Suprapubic skin (tissue), 3 donors: ENCODE measurements at regions not wholly inside any gene's neighbourhood (a gene's known extent, or its start where the extent isn't known, plus 50 kb on each side); places are given as distances from the start of the nearest gene placed in this dataset.

Experiments
- EP300 ChIP-seq: sonication (generic); formaldehyde crosslinking; IDR thresholded peaks from one replicate; pipeline ENCODE4 v1.6.1; 2017; ENCODE audit warnings: antibody characterized with exemption
- POLR2A ChIP-seq, 2 donors: fragments of 450-650 bp; IDR thresholded peaks; one replicate each; pipeline ENCODE4 v1.6.1; 2017; ENCODE audit warnings: antibody characterized with exemption in 2 of 2, mild to moderate bottlenecking in 2 of 2, moderate library complexity in 2 of 2
- TF ChIP-seq, protein P1 (sequence below), 2 donors: fragments of 200-600 bp in 1 of 2; fragments of 450-650 bp in 1 of 2; sonication (generic) in 1 of 2; IDR thresholded peaks; one replicate each; pipeline ENCODE4 v1.5.1; 2016 to 2019; ENCODE audit warnings: antibody characterized with exemption in 2 of 2, mild to moderate bottlenecking in 1 of 2, moderate library complexity in 1 of 2

DNA sequence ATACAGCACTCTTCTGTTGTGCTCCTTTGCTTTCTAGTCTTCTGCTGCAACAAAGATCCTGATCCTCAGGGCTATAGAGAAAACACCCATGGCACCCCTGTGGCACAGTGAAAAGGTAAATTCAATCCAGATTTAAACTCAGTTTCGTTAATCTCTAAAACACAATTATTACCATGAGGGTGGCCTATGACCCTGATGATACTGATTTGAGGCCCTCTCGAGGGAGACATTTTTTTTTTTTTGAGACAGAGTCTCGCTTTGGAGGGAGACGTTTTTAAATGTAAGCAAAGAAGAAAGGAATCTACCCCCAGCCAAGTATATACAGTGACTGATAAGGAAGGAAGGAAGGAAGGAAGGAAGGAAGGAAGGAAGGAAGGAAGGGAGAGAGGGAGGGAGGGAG is 967.8 kb upstream of the DIAPH2 start:
- no peak for TF ChIP-seq POLR2A (IDR thresholded peaks at IDR 0.05)
- TF ChIP-seq, protein P1, sequence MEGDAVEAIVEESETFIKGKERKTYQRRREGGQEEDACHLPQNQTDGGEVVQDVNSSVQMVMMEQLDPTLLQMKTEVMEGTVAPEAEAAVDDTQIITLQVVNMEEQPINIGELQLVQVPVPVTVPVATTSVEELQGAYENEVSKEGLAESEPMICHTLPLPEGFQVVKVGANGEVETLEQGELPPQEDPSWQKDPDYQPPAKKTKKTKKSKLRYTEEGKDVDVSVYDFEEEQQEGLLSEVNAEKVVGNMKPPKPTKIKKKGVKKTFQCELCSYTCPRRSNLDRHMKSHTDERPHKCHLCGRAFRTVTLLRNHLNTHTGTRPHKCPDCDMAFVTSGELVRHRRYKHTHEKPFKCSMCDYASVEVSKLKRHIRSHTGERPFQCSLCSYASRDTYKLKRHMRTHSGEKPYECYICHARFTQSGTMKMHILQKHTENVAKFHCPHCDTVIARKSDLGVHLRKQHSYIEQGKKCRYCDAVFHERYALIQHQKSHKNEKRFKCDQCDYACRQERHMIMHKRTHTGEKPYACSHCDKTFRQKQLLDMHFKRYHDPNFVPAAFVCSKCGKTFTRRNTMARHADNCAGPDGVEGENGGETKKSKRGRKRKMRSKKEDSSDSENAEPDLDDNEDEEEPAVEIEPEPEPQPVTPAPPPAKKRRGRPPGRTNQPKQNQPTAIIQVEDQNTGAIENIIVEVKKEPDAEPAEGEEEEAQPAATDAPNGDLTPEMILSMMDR (IDR thresholded peaks at IDR 0.05): no peak
- no peak for TF ChIP-seq EP300
